MCF 10A (cell line): ENCODE measurements at regions not wholly inside any gene's neighbourhood (a gene's known extent, or its start where the extent isn't known, plus 50 kb on each side); places are given as distances from the start of the nearest gene placed in this dataset.

Experiments used
- BruUV-seq: library from RNA; stranded (reverse); fragments of 400-500 nt; replicated peaks from 2 replicates; lab custom pipeline; 2021; lab: Mats Ljungman, UMichigan
- CTCF ChIA-PET: fragments of 300-600 bp; sonication (Branson Sonifier 250); formaldehyde crosslinking; extraction: SDS; loops from one replicate; lab custom pipeline; 2021; ENCODE audit warnings: antibody characterized with exemption, inconsistent platforms; lab: Yijun Ruan, JAX
- POLR2A ChIA-PET: fragments of 300-600, 350-650 bp; sonication (Branson Sonifier 250); formaldehyde crosslinking; extraction: SDS; loops from one replicate; lab custom pipeline; 2020; ENCODE audit warnings: antibody characterized with exemption, inconsistent platforms; lab: Yijun Ruan, JAX
- DNase-seq: peaks from one replicate; pipeline ENCODE4 v3.0.0-alpha.2; 2018; ENCODE audit not compliant: unreplicated experiment
- H3K27ac Mint-ChIP-seq: one replicate; pipeline ENCODE4 v1.8.0; 2022; ENCODE audit warnings: mild to moderate bottlenecking, low read depth, mixed read lengths; ENCODE audit not compliant: unreplicated experiment
- H3K27me3 Mint-ChIP-seq: one replicate; pipeline ENCODE4 v1.8.0; 2022; ENCODE audit warnings: mixed read lengths; ENCODE audit not compliant: insufficient read depth, unreplicated experiment
- H3K36me3 Mint-ChIP-seq: one replicate; pipeline ENCODE4 v1.8.0; 2022; ENCODE audit warnings: mild to moderate bottlenecking, moderate library complexity, mixed read lengths; ENCODE audit not compliant: insufficient read depth, unreplicated experiment
- H3K4me1 Mint-ChIP-seq: one replicate; pipeline ENCODE4 v1.8.0; 2022; ENCODE audit warnings: mixed read lengths; ENCODE audit not compliant: insufficient read depth, unreplicated experiment
- H3K4me3 Mint-ChIP-seq: one replicate; pipeline ENCODE4 v1.8.0; 2022; ENCODE audit warnings: mild to moderate bottlenecking, moderate library complexity, mixed read lengths; ENCODE audit not compliant: unreplicated experiment
- H3K9me3 Mint-ChIP-seq: one replicate; pipeline ENCODE4 v1.8.0; 2022; ENCODE audit warnings: mixed read lengths; ENCODE audit not compliant: unreplicated experiment
- intact Hi-C: fragments of 100-400 bp; cut with micrococcal nuclease; formaldehyde crosslinking; loops from 2 replicates; pipeline ENCODE4 v1.14.1; 2022
- TF ChIP-seq, protein P1 (sequence below): fragments of 200-600 bp; IDR thresholded peaks from one replicate; pipeline ENCODE4 v1.8.0; 2022; ENCODE audit warnings: antibody characterized with exemption, mild to moderate bottlenecking; ENCODE audit not compliant: unreplicated experiment

DNA sequence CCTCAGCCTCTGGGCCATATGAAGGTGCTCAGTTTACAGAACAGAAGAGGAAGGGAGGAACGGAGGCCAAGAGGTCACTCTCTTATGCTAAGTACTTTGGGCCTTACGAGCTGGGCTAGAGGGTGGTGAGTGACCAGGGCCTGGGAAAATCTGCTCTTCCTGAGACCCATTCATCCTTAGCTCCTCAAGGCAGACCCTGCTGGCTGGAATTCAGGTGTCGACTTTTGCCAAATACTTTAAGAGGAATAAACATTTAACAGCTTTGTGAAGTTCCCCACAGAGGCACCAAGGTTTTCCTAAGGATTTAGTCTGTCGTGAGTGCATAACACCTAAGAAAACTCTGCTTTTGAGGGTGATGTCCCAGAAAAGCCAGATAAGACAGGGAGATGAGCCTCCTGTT, 129.7 kb upstream of the SIX2 start:
- BruUV-seq = no TSS peak
- Mint-ChIP-seq H3K27ac (no peak overlapping the region), H3K9me3 (no peaks in the 10 kb centered on the region), H3K27me3 (peaks cover 10% of the 10 kb centered on the region), H3K4me1 (no peaks in the 10 kb centered on the region), H3K4me3 (no peak overlapping the region), H3K36me3 (no peaks in the 10 kb centered on the region)
- TF ChIP-seq, protein P1, sequence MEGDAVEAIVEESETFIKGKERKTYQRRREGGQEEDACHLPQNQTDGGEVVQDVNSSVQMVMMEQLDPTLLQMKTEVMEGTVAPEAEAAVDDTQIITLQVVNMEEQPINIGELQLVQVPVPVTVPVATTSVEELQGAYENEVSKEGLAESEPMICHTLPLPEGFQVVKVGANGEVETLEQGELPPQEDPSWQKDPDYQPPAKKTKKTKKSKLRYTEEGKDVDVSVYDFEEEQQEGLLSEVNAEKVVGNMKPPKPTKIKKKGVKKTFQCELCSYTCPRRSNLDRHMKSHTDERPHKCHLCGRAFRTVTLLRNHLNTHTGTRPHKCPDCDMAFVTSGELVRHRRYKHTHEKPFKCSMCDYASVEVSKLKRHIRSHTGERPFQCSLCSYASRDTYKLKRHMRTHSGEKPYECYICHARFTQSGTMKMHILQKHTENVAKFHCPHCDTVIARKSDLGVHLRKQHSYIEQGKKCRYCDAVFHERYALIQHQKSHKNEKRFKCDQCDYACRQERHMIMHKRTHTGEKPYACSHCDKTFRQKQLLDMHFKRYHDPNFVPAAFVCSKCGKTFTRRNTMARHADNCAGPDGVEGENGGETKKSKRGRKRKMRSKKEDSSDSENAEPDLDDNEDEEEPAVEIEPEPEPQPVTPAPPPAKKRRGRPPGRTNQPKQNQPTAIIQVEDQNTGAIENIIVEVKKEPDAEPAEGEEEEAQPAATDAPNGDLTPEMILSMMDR = no peak
- intact Hi-C loops = no loop called here
- POLR2A ChIA-PET = interaction anchor here (0.6 kb wide), 1 partner anchor 448 kb away, joined by 3 read pairs; no protein-coding TSS in a partner anchor
- DNase-seq = no peak
- CTCF ChIA-PET = interaction anchor here (1.0 kb wide), 1 partner anchor 660 kb away, joined by 3 read pairs; no protein-coding TSS in a partner anchor

- POLR2A ChIA-PET = no interaction called here
- BruUV-seq = no TSS peak
These were observed 128.9 kb upstream of the SIX2 start for GRCh38 chr2:45137966-45138695.

DNA sequence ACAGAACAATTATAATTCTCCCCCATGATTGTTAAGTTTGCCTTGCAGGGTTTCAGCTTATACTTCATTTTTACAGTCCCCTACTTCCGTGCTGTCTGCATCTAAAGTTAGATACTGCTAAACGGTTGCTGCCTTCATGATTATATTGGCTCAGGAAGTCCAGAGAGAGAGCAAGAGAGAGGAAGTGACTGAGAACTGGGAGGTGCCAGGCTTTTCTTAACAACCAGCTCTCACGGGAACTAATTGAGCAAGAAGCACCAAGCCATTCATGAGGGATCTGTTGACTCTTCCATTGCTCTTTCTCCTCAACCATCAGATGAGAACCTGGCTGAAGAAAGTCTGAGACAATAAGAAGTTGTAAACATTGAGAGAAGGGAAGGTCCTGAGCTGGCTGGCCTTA, 125.5 kb upstream of the SIX2 start:
- no peaks in the 10 kb centered on the region for H3K36me3 Mint-ChIP-seq
- H3K27me3 Mint-ChIP-seq = no peaks in the 10 kb centered on the region
- POLR2A ChIA-PET = no interaction called here

More at GRCh38 chr2:45137966-45138695, 128.9 kb upstream of the SIX2 start:
- Mint-ChIP-seq H3K9me3 (no peaks in the 10 kb centered on the region), H3K27me3 (peaks cover 2% of the 10 kb centered on the region), H3K4me3 (no peak overlapping the region), H3K27ac (no peak overlapping the region), H3K36me3 (no peaks in the 10 kb centered on the region), H3K4me1 (no peaks in the 10 kb centered on the region)
- TF ChIP-seq, protein P1 = no peak
- DNase-seq = no peak
- CTCF ChIA-PET = interaction anchor here (0.7 to 1.0 kb wide), 2 partner anchors 12 to 659 kb away, joined by 3 read pairs; no protein-coding TSS in a partner anchor
- intact Hi-C loops = no loop called here

DNA sequence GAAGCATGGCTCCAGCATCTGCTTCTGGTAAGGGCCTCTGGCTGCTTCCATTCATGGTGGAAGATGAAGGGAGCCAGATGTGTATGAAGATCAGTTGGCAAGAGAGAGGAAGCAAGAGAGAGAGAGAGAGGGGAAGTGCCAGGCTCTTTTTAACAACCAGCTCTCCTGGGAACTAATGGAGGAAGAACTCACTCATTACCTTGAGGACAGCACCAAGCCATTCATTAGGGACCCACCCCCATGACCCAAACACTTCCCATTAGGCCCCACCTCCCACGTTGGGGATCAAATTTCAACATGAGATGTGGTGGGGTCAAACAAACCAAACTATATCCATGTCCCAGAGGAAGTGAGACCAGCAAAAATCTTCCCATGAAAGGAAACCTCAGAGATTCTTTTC, 124.8 kb upstream of the SIX2 start:
- ChIA-PET POLR2A (interaction anchor here (1.0 kb wide), 1 partner anchor 31 kb away, joined by 3 read pairs; no protein-coding TSS in a partner anchor), CTCF (interaction anchor here (0.6 kb wide), 2 partner anchors 153 to 830 kb away, joined by 3 read pairs; no protein-coding TSS in a partner anchor)
- no TSS peak for BruUV-seq
- no peak overlapping the region for H3K4me3 Mint-ChIP-seq
- H3K9me3 Mint-ChIP-seq = no peaks in the 10 kb centered on the region
- intact Hi-C loops = no loop called here
- H3K27ac Mint-ChIP-seq = no peak overlapping the region
- no peaks in the 10 kb centered on the region for H3K27me3 Mint-ChIP-seq
- no peaks in the 10 kb centered on the region for H3K4me1 Mint-ChIP-seq
- peak; percentile 24 for DNase-seq
- TF ChIP-seq, protein P1 = no peak
- no peaks in the 10 kb centered on the region for H3K36me3 Mint-ChIP-seq

More for the DNA sequence above, 125.5 kb upstream of the SIX2 start:
- Mint-ChIP-seq H3K4me1 (no peaks in the 10 kb centered on the region), H3K27ac (no peak overlapping the region), H3K4me3 (no peak overlapping the region), H3K9me3 (no peaks in the 10 kb centered on the region)
- peak; percentile 43 for DNase-seq
- TF ChIP-seq, protein P1 = no peak
- no TSS peak for BruUV-seq
- CTCF ChIA-PET = interaction anchor here (0.6 kb wide), 1 partner anchor 151 kb away, joined by 3 read pairs; no protein-coding TSS in a partner anchor
- intact Hi-C loops = no loop called here
